HFFc6 (cell line): ENCODE measurements at regions not wholly inside any gene's neighbourhood (a gene's known extent, or its start where the extent isn't known, plus 50 kb on each side); places are given as distances from the start of the nearest gene placed in this dataset.

Source experiments
- DNase-seq: peaks from one replicate; pipeline ENCODE4 v3.0.0-alpha.2; 2018
- H3K27ac Mint-ChIP-seq: 2 replicates; pipeline ENCODE4 v1.8.0; 2020; ENCODE audit warnings: mild to moderate bottlenecking, mixed read lengths
- H3K27me3 Mint-ChIP-seq: 2 replicates; pipeline ENCODE4 v1.8.0; 2021; ENCODE audit warnings: mild to moderate bottlenecking, moderate library complexity, mixed read lengths; ENCODE audit not compliant: insufficient read depth
- H3K36me3 Mint-ChIP-seq: 2 replicates; pipeline ENCODE4 v1.8.0; 2021; ENCODE audit warnings: low read depth, mixed read lengths
- H3K4me1 Mint-ChIP-seq: 2 replicates; pipeline ENCODE4 v1.8.0; 2020; ENCODE audit warnings: low read depth, mixed read lengths
- H3K4me3 Mint-ChIP-seq: 2 replicates; pipeline ENCODE4 v1.8.0; 2020; ENCODE audit warnings: mild to moderate bottlenecking, moderate library complexity, mixed read lengths
- H3K9me3 Mint-ChIP-seq: 2 replicates; pipeline ENCODE4 v1.8.0; 2020; ENCODE audit warnings: mild to moderate bottlenecking, mixed read lengths
- TF ChIP-seq, protein P1 (sequence below): fragments of 200-600 bp; sonication (generic); IDR thresholded peaks from 2 replicates; pipeline ENCODE4 v1.5.0; 2021; ENCODE audit warnings: antibody characterized with exemption, mild to moderate bottlenecking

DNA sequence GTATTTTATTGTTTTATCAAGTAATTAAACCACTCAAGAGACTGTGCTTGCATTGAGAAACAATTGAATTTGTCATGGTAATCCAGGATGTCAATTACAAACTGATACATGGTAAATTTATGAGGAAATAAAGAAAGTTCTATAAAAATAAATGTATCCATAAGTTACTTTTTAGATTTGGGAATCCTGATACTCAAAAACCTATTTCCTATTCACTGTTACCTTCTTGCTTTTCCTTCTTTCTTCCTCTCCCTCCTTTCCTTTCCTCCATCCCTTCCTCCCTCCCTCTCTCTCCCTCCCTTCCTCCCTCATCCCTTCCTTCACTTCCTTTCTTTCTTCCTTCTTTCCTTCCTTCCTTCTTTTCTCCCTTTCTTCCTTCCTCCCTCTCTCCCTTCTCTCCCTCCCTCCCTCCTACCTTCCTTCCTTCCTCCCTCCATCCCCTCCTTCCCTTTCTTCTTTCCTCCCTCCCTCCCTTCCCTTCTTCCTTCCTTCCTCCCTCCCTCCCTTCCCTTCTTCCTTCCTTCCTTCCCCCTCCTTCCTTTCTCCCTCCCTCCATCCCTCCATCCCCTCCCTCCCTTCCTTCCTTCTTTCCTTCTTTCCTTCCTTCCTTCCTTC, 1299.1 kb upstream of the ZEB2 start:
- no peaks in the 10 kb centered on the region for H3K36me3 Mint-ChIP-seq
- TF ChIP-seq, protein P1, sequence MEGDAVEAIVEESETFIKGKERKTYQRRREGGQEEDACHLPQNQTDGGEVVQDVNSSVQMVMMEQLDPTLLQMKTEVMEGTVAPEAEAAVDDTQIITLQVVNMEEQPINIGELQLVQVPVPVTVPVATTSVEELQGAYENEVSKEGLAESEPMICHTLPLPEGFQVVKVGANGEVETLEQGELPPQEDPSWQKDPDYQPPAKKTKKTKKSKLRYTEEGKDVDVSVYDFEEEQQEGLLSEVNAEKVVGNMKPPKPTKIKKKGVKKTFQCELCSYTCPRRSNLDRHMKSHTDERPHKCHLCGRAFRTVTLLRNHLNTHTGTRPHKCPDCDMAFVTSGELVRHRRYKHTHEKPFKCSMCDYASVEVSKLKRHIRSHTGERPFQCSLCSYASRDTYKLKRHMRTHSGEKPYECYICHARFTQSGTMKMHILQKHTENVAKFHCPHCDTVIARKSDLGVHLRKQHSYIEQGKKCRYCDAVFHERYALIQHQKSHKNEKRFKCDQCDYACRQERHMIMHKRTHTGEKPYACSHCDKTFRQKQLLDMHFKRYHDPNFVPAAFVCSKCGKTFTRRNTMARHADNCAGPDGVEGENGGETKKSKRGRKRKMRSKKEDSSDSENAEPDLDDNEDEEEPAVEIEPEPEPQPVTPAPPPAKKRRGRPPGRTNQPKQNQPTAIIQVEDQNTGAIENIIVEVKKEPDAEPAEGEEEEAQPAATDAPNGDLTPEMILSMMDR = no peak
- H3K9me3 Mint-ChIP-seq = no peaks in the 10 kb centered on the region
- no peak overlapping the region for H3K27ac Mint-ChIP-seq
- no peak overlapping the region for H3K4me3 Mint-ChIP-seq
- H3K27me3 Mint-ChIP-seq = no peaks in the 10 kb centered on the region; the same call in 1 of the 2 replicates
- peaks cover 5% of the 10 kb centered on the region; the same call in 1 of the 2 replicates for H3K4me1 Mint-ChIP-seq
- DNase-seq = no peak

DNA sequence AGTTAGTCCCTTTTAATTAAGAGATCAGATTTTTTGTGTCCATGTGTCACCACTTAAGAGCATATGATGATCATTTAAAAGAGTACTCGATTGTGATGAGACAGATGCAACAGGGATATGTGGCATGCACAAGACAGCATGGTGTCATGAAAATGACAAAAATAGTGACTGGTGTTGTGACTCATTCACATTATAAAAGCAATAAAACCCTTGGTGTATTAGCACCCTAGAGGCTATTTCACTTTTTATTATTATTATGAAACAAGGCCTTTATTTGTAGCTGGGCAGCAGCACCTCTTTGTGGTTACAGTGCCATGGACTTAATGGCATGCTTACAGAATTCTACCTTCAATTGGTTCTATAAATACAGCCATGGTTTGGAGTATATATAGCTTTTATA, 1296.0 kb upstream of the ZEB2 start:
- no peak overlapping the region for H3K27ac Mint-ChIP-seq
- H3K4me1 Mint-ChIP-seq = peaks cover 18% of the 10 kb centered on the region
- no peaks in the 10 kb centered on the region for H3K36me3 Mint-ChIP-seq
- H3K4me3 Mint-ChIP-seq = no peak overlapping the region
- no peaks in the 10 kb centered on the region for H3K27me3 Mint-ChIP-seq
- TF ChIP-seq, protein P1 = no peak
- DNase-seq = no peak
- H3K9me3 Mint-ChIP-seq = no peaks in the 10 kb centered on the region

DNA sequence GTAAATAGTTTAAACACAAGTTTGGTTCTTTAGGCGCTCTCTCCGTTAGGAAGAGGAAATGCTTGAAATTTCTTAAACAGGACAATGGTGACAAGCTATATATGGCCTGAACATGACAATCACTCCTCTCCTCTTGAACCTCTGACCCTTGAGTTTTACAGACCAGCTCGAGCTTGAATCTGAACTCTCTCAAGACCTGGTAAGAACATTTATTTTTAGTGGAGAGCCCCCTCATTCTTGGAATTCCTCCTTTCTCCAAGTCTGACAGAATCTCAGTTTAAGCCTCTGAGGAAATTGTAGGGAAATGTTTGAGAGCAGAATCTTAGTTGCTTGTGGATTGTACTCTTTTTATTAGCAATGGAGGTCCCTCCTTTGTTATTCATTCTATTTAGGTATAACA, 1293.6 kb upstream of the ZEB2 start:
- H3K27ac Mint-ChIP-seq = no peak overlapping the region

DNA sequence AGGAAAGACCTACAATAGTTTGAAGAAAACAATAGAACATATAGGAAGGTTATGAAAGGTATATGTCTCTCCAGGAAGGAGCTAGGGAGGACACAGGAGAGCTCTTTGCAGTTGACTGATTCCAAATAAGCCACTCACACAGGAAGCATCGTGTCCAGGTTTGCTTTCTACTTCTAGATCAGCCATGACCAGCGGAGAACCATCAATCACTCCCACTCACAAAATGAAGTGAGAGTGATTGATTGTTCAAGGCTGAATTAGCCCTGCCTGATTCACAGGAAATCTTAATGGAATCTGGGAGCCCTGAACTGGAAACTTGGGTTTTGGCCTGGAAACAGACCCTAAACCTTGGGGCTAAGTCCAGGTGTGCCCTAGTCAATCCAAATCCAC, 1292.2 kb upstream of the ZEB2 start:
- H3K9me3 Mint-ChIP-seq = no peaks in the 10 kb centered on the region
- TF ChIP-seq, protein P1 = no peak
- peaks cover 32% of the 10 kb centered on the region for H3K4me1 Mint-ChIP-seq
- H3K27me3 Mint-ChIP-seq = no peaks in the 10 kb centered on the region
- DNase-seq = no peak
- no peak overlapping the region for H3K27ac Mint-ChIP-seq
- H3K4me3 Mint-ChIP-seq = peak overlapping the region; percentile 8; the same call in 1 of the 2 replicates
- no peaks in the 10 kb centered on the region for H3K36me3 Mint-ChIP-seq

More for the DNA sequence above, 1293.6 kb upstream of the ZEB2 start:
- TF ChIP-seq, protein P1 = no peak
- no peak for DNase-seq
- peaks cover 18% of the 10 kb centered on the region for H3K4me1 Mint-ChIP-seq
- no peaks in the 10 kb centered on the region for H3K36me3 Mint-ChIP-seq
- H3K9me3 Mint-ChIP-seq = no peaks in the 10 kb centered on the region
- no peaks in the 10 kb centered on the region for H3K27me3 Mint-ChIP-seq
- no peak overlapping the region for H3K4me3 Mint-ChIP-seq

DNA sequence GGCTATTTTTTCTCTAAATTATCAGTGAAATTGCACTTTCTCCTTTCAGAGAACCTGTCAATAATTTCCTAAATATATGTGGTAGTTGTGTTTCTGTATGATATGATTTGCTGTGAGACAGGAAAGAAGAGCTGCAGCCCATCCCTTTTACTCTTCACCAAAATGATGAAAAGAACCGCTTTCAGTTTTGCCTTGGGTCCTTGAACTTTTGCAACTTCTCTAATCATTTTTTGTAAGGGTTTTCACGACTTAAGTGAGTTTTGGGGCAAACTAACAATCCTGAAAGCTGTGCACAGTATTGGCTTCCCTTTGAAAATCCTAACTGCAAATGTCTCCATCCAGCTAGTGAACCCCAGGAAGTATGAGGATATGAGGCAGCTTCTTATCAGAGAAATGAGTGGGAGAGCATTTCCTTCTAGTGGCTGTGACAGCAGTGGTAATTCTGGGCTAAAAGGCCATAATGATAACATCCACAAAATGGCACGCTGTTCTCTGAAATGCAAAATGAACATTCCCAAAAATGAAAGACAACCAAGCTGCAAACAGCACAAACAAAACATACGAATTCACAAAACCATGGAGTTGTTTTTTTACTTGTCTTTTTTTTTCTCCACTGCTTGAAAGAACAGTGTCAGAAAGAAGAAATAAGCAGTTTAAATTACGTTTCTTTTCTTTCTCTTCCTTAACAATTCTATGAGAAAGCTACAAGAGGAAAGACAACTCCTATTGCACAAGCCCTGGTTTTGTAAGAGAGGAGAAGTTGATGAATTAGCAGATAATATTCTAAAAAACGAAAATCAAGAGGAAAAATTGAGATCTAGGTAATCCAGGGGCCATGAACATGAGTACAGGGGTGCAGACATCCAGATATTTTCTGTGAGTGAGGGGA, 1291.6 kb upstream of the ZEB2 start:
- DNase-seq = no peak
- H3K4me3 Mint-ChIP-seq = peak overlapping the region; percentile 65; the same call in 1 of the 2 replicates
- TF ChIP-seq, protein P1 = no peak
- H3K36me3 Mint-ChIP-seq = no peaks in the 10 kb centered on the region
- peak overlapping the region; percentile 22; the same call in 1 of the 2 replicates for H3K27ac Mint-ChIP-seq
- H3K4me1 Mint-ChIP-seq = peaks cover 33% of the 10 kb centered on the region
- H3K27me3 Mint-ChIP-seq = no peaks in the 10 kb centered on the region
- no peaks in the 10 kb centered on the region for H3K9me3 Mint-ChIP-seq
